HepG2 (cell line): ENCODE measurements at regions not wholly inside any gene's neighbourhood (a gene's known extent, or its start where the extent isn't known, plus 50 kb on each side); places are given as distances from the start of the nearest gene placed in this dataset.
A peak's percentile ranks its signal among the peaks of the same experiment; 100 is the strongest.

Experiments used
- ATAC-seq: fragments of 200-7000 bp; cut with Tn5 transposase; 3 replicates; pipeline ENCODE4 v1.9.1; 2020; ENCODE audit warnings: mild to moderate bottlenecking, moderate library complexity
- BruUV-seq: library from RNA; stranded (reverse); fragments of 400-500 nt; replicated peaks from 2 replicates; lab custom pipeline; 2021; lab: Mats Ljungman, UMichigan
- CTCF ChIA-PET: fragments of 300-600 bp; formaldehyde crosslinking; extraction: SDS; loops from one replicate; lab custom pipeline; 2021; ENCODE audit warnings: low total read pairs, inconsistent platforms, low intra/inter-chr PET ratio; lab: Yijun Ruan, JAX
- POLR2A ChIA-PET: fragments of 350-600 bp; sonication (Branson Sonifier 250); formaldehyde crosslinking; loops from one replicate; lab custom pipeline; 2020; ENCODE audit warnings: antibody characterized with exemption, inconsistent platforms; lab: Yijun Ruan, JAX
- DNase-seq: peaks from one replicate; pipeline ENCODE4 v3.0.0-alpha.2; 2015; ENCODE audit warnings: low spot score
- FAIRE-seq: peaks from 3 replicates; lab custom pipeline; 2011; peaks lifted over from hg19 to GRCh38; lab: Jason Lieb, UNC
- H2AFZ ChIP-seq: one replicate; pipeline ENCODE4 v1.6.1; 2011; ENCODE audit warnings: low read length, inconsistent platforms
- H3K27ac ChIP-seq: fragments of 300-600 bp; 3 replicates; pipeline ENCODE4 v1.8.0; 2011; ENCODE audit warnings: mixed run types, mild to moderate bottlenecking, mixed read lengths, low read length, inconsistent platforms; ENCODE audit not compliant: insufficient read depth; ENCODE audit errors: extremely low read length
- H3K27me3 ChIP-seq, 2 experiments: fragments of 200-600 bp in 1 of 2; 2 replicates in 1 of 2; 3 replicates in 1 of 2; pipeline versions ENCODE4 v1.6.0 to v1.8.0; 2011; ENCODE audit warnings: low read length in 2 of 2, mild to moderate bottlenecking in 2 of 2, moderate library complexity in 2 of 2, inconsistent platforms in 1 of 2; ENCODE audit not compliant: insufficient read depth in 2 of 2, control insufficient read depth in 1 of 2
- H3K36me3 ChIP-seq, 2 experiments: fragments of 200-600 bp in 1 of 2; replicated peaks in 1 of 2; 2 replicates in 1 of 2; 3 replicates in 1 of 2; pipeline versions ENCODE4 v1.5.1 to v1.8.0; 2011; ENCODE audit warnings: low read length in 2 of 2, inconsistent platforms in 1 of 2; ENCODE audit not compliant: insufficient read depth in 2 of 2, control insufficient read depth in 1 of 2
- H3K4me1 ChIP-seq: 2 replicates; pipeline ENCODE4 v1.5.1; 2012; ENCODE audit warnings: low read length, inconsistent platforms; ENCODE audit not compliant: insufficient read depth
- H3K4me2 ChIP-seq: 2 replicates; pipeline ENCODE4 v1.6.0; 2011; ENCODE audit warnings: low read depth, low read length, inconsistent platforms
- H3K4me3 ChIP-seq, 3 experiments: fragments of 200-600 bp in 1 of 3; sonication (generic), shearing (Covaris generic) in 1 of 3; replicated peaks in 1 of 3; 2 replicates each; pipeline ENCODE4 v1.5.1; 2011 to 2016; ENCODE audit warnings: low read length in 3 of 3, inconsistent platforms in 2 of 3, low read depth in 2 of 3, mild to moderate bottlenecking in 2 of 3, control low read depth in 1 of 3, mixed read lengths in 1 of 3; ENCODE audit not compliant: insufficient read depth in 1 of 3
- H3K79me2 ChIP-seq: one replicate; pipeline ENCODE4 v1.6.1; 2011; ENCODE audit warnings: low read length, inconsistent platforms; ENCODE audit not compliant: insufficient read depth
- H3K9ac ChIP-seq: 2 replicates; pipeline ENCODE4 v1.6.0; 2011; ENCODE audit warnings: mild to moderate bottlenecking, low read depth, low read length, inconsistent platforms; ENCODE audit not compliant: insufficient read depth
- H3K9me3 ChIP-seq: 2 replicates; pipeline ENCODE4 v1.5.1; 2012; ENCODE audit warnings: mild to moderate bottlenecking, low read length
- H4K20me1 ChIP-seq: 2 replicates; pipeline ENCODE4 v1.6.0; 2011; ENCODE audit warnings: inconsistent platforms, mild to moderate bottlenecking, low read length, moderate library complexity; ENCODE audit not compliant: insufficient read depth
- MED8 ChIP-seq: sonication (generic); formaldehyde crosslinking; IDR thresholded peaks from 2 replicates; pipeline ENCODE4 v1.8.1; 2023; ENCODE audit warnings: mild to moderate bottlenecking, missing genetic modification reagents; ENCODE audit not compliant: insufficient replicate concordance
- MZF1 ChIP-seq: sonication (generic); formaldehyde crosslinking; IDR thresholded peaks from 2 replicates; pipeline ENCODE4 v1.8.1; 2023; ENCODE audit warnings: mild to moderate bottlenecking, missing genetic modification reagents, borderline replicate concordance
- PPARG ChIP-seq: conservative IDR thresholded peaks from 2 replicates; pipeline ENCODE4 v1.6.1; 2016; ENCODE audit warnings: missing biosample characterization, missing genetic modification reagents
- ZMYM2 ChIP-seq: sonication (generic); formaldehyde crosslinking; IDR thresholded peaks from 2 replicates; pipeline ENCODE4 v1.8.0; 2022; ENCODE audit warnings: mild to moderate bottlenecking, missing genetic modification reagents
- ZNF512B ChIP-seq: sonication (generic); formaldehyde crosslinking; IDR thresholded peaks from 2 replicates; pipeline ENCODE4 v1.5.1; 2020; ENCODE audit warnings: missing genetic modification reagents, mild to moderate bottlenecking, borderline replicate concordance
- ZNF629 ChIP-seq: sonication (generic); formaldehyde crosslinking; conservative IDR thresholded peaks from 2 replicates; pipeline ENCODE4 v1.5.0; 2020; ENCODE audit warnings: missing genetic modification reagents
- WGBS: methylation state at CpG from one replicate; pipeline ENCODE4 v1.1.6; 2017; ENCODE audit warnings: low lambda C conversion rate; 5-methylcytosine and 5-hydroxymethylcytosine counted together
- in situ Hi-C: cut with HindIII; loops from 2 replicates; pipeline ENCODE4 v1.10.0; 2017; ENCODE audit warnings: low pct_unique_long_range_greater_than_20kb; ENCODE audit not compliant: extremely low pct_ligation_motif_present
- intact Hi-C: fragments of 100-400 bp; cut with micrococcal nuclease; formaldehyde crosslinking; loops from one replicate; pipeline ENCODE4 v1.10.0; 2022; ENCODE audit not compliant: unreplicated experiment
- TF ChIP-seq, protein P1 (sequence below): sonication (generic); formaldehyde crosslinking; IDR thresholded peaks from 2 replicates; pipeline ENCODE4 v1.8.1; 2023; ENCODE audit warnings: mild to moderate bottlenecking, missing genetic modification reagents
- TF ChIP-seq, protein P2 (sequence below): sonication (generic); formaldehyde crosslinking; IDR thresholded peaks from 2 replicates; pipeline ENCODE4 v1.9.0; 2021; ENCODE audit warnings: missing genetic modification reagents, mild to moderate bottlenecking, borderline replicate concordance
- TF ChIP-seq, protein P3 (sequence below): sonication (generic); formaldehyde crosslinking; IDR thresholded peaks from 2 replicates; pipeline ENCODE4 v1.5.0; 2020; ENCODE audit warnings: missing genetic modification reagents

- ATAC-seq = no peak
Observed at GRCh38 chr2:15802657-15803542, 137.4 kb upstream of the MYCN start.

GRCh38 chr2:15803543-15804245 lies 136.7 kb upstream of the MYCN start:
- no peaks in the 10 kb centered on the region for H3K36me3 ChIP-seq
- DNase-seq (no peak), FAIRE-seq (no peak), ATAC-seq (no peak)
- no peaks in the 10 kb centered on the region for H4K20me1 ChIP-seq
- in situ Hi-C loops (no loop called here), intact Hi-C loops (no loop called here)
- H3K27me3 ChIP-seq = peaks cover 1 to 13% of the 10 kb centered on the region in 2 experiments; a peak in 2 of 5 replicates
- BruUV-seq = no TSS peak
- peaks cover 15% of the 10 kb centered on the region; the same call in 1 of the 2 replicates for H3K4me1 ChIP-seq
- WGBS = 58% methylated on average over 11 of the region's 12 CpGs
- CTCF ChIA-PET = no interaction called here
- no peaks in the 10 kb centered on the region for H3K79me2 ChIP-seq
- H3K27ac ChIP-seq = no peak overlapping the region
- H2AFZ ChIP-seq = no peak overlapping the region
- POLR2A ChIA-PET = no interaction called here
- no peak overlapping the region for H3K4me2 ChIP-seq
- no peak overlapping the region for H3K4me3 ChIP-seq
- H3K9ac ChIP-seq = no peak overlapping the region
- H3K9me3 ChIP-seq = no peaks in the 10 kb centered on the region
- TF ChIP-seq PPARG (CRISPR knock-in tag) = no peak
- no peak for TF ChIP-seq ZNF512B (CRISPR knock-in tag)
- TF ChIP-seq, protein P1, sequence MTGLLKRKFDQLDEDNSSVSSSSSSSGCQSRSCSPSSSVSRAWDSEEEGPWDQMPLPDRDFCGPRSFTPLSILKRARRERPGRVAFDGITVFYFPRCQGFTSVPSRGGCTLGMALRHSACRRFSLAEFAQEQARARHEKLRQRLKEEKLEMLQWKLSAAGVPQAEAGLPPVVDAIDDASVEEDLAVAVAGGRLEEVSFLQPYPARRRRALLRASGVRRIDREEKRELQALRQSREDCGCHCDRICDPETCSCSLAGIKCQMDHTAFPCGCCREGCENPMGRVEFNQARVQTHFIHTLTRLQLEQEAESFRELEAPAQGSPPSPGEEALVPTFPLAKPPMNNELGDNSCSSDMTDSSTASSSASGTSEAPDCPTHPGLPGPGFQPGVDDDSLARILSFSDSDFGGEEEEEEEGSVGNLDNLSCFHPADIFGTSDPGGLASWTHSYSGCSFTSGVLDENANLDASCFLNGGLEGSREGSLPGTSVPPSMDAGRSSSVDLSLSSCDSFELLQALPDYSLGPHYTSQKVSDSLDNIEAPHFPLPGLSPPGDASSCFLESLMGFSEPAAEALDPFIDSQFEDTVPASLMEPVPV (CRISPR knock-in tag) = no peak
- TF ChIP-seq, protein P2, sequence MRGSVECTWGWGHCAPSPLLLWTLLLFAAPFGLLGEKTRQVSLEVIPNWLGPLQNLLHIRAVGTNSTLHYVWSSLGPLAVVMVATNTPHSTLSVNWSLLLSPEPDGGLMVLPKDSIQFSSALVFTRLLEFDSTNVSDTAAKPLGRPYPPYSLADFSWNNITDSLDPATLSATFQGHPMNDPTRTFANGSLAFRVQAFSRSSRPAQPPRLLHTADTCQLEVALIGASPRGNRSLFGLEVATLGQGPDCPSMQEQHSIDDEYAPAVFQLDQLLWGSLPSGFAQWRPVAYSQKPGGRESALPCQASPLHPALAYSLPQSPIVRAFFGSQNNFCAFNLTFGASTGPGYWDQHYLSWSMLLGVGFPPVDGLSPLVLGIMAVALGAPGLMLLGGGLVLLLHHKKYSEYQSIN (CRISPR knock-in tag) = no peak
- no peak for TF ChIP-seq MED8 (CRISPR knock-in tag)
- no peak for TF ChIP-seq ZMYM2 (CRISPR knock-in tag)
- TF ChIP-seq, protein P3, sequence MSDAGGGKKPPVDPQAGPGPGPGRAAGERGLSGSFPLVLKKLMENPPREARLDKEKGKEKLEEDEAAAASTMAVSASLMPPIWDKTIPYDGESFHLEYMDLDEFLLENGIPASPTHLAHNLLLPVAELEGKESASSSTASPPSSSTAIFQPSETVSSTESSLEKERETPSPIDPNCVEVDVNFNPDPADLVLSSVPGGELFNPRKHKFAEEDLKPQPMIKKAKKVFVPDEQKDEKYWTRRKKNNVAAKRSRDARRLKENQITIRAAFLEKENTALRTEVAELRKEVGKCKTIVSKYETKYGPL (CRISPR knock-in tag) = no peak

More at GRCh38 chr2:15802657-15803542, 137.4 kb upstream of the MYCN start:
- Histone ChIP-seq H3K36me3 (no peaks in the 10 kb centered on the region), H3K79me2 (no peaks in the 10 kb centered on the region)
- TF ChIP-seq ZNF629 = peak; percentile 57
- no peak for TF ChIP-seq MZF1 (CRISPR knock-in tag)
- TF ChIP-seq, all 625 proteins: peak for 1
- H3K9ac ChIP-seq = no peak overlapping the region
- no peaks in the 10 kb centered on the region for H4K20me1 ChIP-seq
- peaks cover 15% of the 10 kb centered on the region; the same call in 1 of the 2 replicates for H3K4me1 ChIP-seq
- no TSS peak for BruUV-seq
- CTCF ChIA-PET = no interaction called here
- H3K27ac ChIP-seq = no peak overlapping the region
- H3K9me3 ChIP-seq = no peaks in the 10 kb centered on the region
- H3K4me2 ChIP-seq = no peak overlapping the region
- no peak for DNase-seq
- 28% methylated on average over 10 of the region's 10 CpGs for WGBS
- in situ Hi-C loops = no loop called here
- intact Hi-C loops = no loop called here
- no peak overlapping the region for H3K4me3 ChIP-seq
- peaks cover 1 to 9% of the 10 kb centered on the region in 2 experiments; a peak in 2 of 5 replicates for H3K27me3 ChIP-seq
- no peak overlapping the region for H2AFZ ChIP-seq
- peak; percentile 40 for FAIRE-seq
- POLR2A ChIA-PET = no interaction called here
